Cerebellar cortex (tissue), 1 donor: ENCODE measurements at regions not wholly inside any gene's neighbourhood (a gene's known extent, or its start where the extent isn't known, plus 50 kb on each side); places are given as distances from the start of the nearest gene placed in this dataset.

Experiments
- DNase-seq: peaks from one replicate; pipeline ENCODE4 v3.0.0-alpha.2; 2015; ENCODE audit warnings: low spot score

DNA sequence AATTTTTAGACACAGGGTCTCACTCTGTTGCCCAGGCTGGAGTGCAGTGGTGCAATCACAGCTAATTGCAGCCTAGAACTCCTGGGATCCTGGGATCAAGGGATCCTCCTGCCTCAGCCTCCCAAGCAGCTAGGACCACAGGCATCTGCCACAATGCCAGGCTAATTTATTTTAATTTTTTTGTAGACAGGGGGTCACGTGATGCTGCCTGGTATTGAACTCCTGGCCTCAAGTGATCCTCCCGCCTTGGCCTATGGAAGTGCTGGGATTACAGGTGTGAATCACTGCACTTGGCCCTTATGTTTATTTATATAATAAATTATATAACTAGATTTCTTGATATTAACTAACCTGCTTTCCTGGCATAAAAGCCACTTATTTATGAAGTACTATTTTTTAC, 1081.7 kb upstream of the FANCL start:
- no peak for DNase-seq

DNA sequence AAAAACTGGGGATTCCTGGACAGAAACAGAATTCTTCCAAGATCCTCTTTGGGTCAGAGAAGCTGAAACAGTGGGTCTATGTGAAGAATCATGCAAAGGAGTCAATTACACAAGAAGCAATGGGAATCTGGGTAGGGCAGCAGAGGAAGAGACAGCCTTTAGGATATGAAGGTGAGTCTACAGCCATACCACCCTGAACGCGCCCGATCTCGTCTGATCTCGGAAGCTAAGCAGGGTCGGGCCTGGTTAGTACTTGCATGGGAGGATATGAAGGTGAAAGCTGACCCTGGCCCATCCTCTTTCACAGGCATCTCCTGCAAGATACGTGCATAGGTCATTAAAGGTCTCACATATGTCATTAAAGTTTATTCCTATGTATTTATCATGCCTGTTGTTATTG, 1080.9 kb upstream of the FANCL start:
- no peak for DNase-seq

DNA sequence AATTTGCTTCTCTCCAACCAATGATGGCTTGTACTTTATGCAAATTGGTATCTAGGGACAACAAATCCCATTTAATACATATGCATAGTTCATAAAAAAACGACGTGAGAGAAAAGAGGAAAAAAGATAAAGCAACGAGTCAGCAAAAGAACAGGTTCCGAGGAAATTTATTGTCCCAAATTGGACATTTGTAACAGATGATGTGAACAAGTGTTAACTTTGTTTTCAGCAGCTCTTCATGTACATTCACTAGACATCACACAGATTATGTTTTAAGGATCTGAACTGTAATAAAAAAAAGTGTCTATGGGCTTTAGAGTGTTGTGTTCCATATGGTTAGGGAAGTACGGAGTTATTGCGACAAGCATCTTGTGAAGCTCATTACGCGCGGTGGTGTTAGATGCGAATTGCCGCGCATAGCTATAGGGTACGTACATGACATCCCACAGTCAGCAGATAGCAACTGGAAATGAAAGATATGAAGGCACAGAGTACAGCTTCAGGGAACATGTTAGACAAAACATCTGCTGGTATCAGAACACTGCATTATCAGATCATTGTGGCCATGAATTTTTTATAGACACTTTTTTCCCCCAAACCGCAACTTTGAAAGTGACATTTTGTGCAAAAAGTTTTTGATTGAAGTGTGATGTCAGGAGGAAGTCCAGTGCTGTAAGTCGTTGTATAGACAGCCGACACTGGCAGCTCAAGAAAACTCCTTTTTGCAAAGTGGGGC, 1073.1 kb upstream of the FANCL start:
- DNase-seq: no peak

DNA sequence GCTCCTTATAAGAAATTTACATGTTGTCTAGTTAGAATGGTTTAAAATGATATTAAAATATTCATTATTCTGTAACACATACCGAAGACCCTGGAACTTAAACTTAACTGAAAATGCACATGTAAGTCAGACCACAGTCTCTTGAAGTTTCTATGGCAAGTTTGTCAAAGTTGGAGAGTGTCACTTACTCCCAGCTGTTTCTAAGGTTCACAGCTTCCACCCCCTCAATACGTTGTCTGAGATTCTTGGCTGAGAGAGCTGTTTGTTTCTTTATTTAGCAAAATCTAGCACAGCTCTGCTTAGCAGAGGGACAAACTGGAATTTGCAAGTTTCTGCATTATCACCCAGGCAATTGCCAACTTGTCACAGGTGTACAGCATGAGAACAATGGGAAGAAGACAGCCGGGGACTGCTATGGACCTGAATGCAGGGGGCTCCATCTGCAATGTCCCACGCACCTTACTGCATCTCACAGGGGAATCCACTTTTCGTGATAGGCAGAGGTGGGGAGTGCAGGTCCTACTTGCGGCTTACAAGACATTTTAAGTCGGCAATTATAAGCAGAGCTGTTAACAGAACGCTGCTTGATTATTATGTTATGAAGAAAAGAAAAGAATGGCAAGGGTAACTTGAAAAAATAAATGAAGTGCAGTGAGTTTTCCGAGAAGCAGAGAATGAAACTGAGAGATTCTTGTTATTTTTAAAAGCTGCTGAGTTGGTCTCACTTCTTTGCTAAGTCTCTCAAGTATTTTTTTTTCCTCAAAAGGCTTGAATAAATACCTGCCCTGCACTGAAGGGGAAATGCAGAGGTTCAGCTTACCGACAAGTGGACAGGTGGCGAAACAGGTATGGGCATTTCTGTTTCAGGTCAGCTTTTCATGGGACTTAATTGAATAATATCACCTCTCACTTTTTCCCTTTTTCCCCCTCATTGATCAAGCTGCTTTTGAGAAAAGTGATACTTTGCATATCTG, 1072.1 kb upstream of the FANCL start:
- no peak for DNase-seq

DNA sequence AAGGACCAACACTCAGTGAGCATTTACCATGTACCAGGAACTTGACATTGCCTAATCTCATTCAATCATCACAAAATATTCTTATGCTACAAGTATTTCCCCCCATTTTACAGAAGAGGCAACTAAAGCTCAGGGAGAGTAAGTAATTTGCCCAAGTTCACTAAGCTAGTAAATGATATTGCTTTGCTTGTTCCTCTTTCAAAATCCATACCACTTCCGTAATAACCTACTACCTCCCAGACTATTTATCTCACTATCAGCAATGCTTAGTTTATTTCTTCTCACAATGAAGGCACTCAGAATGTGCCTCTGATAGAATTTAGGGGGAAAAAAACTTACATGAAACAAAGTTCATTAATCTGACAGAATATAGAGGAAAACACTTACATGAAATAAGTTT, 1070.9 kb upstream of the FANCL start:
- DNase-seq: no peak

DNA sequence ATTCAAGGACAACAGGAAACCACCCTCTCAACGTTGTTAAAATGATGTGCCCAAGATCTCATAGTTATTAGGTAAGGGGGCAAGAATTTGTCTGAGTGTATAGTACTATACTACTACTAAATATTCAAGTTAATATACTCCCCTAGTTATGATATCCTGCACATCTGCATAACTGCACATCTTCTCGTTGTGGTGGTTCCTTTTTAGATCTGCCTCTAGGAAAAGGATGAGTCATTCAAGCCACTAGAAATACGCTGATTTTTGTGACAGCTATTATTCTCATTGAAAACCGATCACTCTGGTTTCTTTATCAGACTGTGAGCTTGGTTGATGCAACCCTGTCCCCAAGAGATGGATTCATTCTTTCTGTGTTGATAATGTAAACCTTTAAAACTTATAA, 1067.0 kb upstream of the FANCL start:
- DNase-seq: no peak

DNA sequence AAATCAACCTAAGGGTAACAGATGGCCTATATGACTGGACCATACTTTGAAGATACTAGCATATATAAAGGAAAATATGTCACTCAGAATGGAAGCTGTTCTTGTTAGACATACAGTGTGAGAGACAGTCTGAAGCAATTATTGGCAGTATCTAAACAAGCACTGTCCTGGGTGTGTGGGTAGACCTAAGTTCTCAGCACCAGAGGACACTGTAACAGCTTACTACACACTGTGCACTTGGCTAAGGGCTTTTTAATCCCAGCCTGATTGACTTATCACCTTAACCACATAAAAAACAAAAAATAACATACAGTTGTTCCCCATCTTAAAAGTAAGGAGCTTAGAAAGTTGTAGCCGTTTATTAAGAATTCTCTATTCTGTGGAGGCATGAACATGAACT, 1066.1 kb upstream of the FANCL start:
- DNase-seq: no peak

DNA sequence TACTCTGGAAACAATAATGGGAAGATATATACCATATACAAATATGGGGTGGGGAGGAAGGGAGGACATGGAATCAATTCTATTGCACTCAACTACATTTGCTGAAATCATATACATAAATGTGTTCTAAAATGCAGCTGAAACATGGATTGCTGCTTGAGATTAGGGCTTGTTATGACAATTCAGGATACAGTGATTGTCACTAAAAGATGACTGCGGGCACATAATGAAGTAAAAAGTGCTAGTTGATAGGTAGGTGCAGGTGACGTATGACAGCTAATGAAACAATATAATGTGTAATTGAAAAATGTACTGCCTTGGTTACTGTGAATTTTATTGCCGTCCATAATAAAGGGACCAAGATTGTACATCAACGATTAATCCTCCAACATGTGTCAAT, 1062.1 kb upstream of the FANCL start:
- DNase-seq: no peak

DNA sequence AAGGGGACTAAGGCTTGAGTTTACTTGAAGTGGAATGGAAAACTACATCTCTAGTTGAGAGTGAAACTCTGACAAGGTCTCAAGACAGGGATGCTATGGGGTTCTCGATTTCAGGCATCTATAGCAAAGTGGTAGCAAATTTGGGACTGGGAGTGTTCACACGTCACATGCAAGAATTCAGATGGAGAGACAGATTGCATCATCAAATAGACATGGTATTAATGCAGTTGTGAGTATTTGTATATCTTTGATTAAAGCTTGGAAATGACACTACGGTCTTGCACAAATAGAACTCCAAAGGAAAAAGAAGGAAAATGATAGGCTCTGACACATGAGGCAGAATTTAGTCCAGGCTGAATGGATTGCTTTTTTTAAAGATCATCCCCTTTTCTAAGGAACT, 1061.6 kb upstream of the FANCL start:
- DNase-seq: no peak

DNA sequence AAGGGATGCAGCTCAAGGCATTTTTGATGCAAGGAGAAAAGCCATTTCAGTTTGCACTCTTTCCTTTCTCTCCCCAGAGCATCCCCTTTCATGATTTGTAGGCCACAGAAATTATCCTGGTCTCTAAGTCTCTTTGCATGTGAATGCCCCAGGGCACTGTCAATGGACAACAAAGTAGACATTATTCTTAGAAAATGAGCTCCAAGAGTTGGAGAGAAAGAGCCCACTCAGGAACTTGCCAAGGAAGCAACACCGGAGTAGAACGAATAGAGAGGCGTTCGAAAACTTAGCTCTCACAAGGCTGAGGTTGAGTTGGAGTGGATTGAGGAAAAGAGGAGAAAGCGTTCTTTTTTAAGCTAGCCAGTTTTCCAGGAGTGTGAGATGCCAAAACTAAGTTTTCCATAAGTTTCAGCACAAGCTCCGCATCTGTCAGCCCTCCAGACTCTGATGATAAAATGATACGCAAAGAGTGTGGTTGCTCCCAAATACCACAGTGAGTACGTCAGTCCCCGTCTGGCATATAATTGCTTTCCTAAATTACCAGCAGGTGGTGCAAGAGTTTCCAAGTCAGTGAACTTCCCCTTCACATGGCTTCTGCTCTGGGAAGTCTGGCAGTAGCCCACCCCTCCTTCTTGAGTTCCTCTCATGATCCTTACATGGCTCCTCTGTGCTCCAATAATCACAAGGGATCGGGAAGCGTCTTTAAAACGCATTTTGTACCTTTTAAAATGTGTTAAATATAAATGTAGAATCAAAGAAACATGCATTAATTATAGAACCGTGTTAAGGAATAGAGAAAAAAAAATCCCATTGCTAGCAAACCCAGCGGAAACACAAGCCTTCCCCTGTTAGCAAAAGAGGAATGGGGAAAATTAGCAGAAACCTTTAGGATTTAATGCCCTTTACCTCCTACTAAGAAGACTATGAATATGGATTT, 1060.6 kb upstream of the FANCL start:
- DNase-seq: peak; percentile 35

DNA sequence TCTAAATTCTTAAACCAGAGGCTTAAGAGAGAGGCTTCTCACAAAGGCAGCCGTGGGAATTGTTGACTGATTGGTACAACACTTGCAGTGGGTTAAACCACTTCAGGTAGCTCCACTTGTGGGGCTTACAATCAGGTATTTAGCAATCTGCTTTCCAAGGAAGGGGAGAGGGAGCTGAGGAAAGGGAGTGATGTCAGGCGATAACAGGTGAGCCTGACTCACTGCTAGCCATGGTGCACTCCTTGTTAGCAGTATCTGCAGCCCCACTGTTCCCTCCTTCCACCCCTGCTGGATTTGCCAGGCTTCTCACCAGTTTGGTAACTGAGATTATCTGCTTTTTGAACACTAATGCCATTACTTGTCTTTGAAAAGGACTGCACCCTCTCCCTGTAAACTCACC, 1056.7 kb upstream of the FANCL start:
- DNase-seq: no peak

DNA sequence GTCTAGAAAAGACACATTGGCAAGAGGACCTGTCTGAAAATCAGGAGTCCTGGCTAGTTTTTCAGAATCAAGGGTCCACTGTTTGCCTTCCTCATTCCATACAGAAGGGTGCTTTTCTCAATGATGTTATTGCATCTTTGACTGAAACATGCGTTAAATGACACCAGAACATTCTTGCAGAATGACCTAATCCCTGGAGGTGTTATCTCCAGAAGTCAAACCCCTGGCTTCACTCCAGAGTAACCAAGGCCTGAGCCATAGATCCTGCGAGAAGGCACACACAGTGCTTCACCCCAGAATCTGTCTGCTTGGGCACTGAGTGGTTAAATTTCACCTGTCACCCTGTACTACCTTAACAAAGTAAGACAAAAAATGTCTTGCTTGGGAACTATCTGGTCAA, 1055.2 kb upstream of the FANCL start:
- DNase-seq: no peak

DNA sequence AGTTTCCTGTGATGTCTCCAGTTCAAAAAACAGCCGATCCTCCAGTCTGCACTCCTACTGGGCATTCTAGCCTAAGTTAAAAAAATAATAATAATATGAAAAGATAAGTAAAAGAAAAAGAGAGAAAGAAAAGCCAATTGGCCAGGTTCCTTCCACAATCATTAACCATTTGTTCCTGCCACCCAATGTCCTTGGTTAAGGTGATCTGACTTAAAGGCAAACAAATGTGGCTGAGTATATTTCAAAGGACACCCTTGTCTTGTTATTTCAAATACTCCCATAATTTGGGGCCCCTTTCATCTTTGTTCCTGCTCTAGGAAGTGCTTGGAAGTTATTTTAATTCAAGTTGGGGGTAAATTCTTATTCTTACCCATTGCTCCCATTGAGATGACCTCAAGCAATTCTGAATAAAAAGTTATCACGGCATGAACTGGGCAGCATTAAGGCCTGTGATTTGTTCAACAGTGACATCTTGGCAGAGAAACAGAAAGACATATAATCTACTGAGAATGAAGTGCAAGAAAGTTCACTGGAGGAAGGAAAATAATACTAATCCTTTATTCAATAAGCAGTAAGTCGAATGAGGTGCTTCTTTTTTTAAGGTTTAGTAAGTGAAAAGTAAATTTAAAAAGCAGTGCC, 1054.5 kb upstream of the FANCL start:
- no peak for DNase-seq

DNA sequence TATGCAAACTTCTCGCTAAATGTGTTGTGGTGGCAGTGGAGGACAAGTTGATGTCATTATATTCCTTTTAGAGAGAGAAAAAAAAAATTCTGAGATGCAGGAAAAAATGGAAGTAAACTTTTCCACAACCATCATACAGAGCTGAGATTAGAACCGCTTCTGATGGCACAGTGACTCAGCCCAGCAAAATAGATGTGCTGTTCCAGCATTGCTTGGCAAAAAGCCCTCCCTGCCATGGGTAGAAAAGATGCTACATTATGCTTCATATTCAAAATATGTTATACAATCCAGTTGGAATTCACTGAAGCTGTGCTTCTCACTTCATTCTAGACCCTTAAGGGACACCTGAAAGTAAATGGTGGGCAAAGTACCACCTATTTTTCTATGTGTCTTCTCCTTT, 1047.6 kb upstream of the FANCL start:
- DNase-seq: no peak

DNA sequence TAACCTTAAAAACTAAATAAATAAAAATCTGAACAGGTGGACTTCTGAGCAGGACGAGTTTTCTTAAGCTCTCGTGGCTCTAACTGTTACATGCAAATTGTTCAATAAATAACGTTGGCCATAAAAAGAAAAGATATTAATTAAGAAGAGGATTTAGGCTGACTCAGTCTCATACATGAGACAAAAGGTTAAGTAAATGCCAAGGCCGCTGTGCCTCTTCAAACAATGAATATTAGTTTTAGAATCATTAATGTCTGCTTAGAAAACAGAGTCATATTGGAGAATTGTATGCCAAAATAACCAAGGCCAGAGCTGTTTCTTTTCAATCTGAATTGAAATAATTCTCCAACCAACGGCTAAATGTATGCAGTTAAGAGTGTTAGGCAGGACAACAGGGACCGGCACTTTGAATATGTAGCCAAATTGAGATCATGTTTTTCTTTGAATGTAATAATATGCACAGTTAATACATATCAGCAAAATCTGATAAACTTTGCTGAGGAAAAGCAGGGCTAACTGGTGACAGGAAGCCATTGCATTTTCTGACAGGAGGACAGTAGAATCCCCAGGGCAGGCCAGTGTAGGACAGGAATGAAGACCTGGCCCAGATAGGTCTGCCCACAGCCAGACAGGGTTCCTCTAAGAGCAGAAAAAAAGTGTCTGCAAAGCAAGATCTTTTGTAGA, 1041.4 kb upstream of the FANCL start:
- DNase-seq: no peak

DNA sequence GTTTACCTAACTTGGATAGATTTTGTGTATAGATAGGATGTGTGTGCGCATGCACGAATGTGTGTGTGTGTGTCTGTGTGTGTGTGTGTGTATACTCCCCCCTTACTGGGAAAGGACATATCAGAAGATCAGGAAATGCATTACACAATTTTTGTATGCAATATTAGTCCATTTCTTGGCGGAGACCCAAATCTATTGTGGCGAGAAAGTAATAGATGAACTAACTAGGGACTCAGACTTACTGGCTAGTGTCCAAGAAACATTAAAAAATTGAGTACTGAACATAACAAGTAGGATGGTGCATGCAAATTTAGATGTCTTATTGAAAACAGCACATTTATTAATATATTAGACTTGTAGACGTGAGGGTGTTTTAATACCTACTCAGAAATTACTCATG, 1036.5 kb upstream of the FANCL start:
- DNase-seq: no peak

DNA sequence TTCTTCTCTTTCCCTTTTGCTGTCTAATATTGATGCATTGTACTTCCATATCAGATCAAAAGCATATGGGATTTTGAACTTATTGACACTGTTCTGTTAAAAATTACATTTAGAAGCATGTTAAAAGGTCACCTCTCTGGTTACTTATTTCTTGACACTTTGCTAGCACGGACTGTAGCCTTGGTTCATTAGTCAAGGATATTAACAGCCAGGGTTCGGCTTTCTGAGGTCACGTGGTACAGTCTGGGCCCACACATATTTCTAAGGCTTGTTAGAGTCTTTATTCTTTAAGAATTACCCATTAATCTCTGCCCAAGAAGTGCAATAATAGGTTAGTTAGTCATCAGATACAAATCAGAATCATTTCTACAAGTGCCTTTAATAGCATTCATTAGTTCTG, 1035.8 kb upstream of the FANCL start:
- DNase-seq: no peak

DNA sequence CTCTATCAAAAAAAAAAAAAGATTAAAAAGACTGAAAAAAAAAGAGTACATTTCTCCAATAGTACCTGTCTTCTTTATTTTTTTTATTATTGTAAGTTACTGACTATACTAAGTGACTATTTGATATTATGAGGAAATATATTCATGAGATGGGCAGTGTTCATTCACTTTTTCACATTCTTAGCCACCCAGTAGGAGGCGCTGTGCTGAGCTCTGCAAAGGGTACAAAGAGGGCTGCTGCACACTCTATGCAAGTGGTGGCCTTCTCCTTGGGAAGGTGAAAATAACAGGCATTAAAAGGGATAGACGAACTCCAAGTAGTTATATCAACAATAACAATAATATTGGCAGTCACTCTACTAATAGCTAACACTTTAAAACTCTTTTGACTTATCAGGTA, 1034.9 kb upstream of the FANCL start:
- peak; percentile 1 for DNase-seq

DNA sequence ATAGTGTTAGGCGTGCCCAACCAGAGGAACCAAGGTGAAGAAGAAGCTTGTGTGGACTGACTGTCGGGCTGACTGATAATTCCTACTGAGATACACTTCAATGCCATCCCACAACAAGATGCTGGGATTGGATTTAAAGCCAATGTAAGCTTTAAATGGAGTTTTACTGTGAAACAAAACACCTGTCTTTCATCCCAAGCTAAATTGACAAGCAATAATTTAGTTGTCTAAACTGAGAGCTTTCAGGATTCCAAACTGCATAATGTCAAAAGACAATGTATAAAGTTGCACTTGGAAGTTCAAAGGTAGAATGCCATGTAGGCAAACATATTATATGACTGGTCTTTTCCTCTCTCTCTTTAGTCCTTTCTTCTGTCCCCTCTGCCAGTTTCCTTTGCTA, 1025.3 kb upstream of the FANCL start:
- DNase-seq: no peak

DNA sequence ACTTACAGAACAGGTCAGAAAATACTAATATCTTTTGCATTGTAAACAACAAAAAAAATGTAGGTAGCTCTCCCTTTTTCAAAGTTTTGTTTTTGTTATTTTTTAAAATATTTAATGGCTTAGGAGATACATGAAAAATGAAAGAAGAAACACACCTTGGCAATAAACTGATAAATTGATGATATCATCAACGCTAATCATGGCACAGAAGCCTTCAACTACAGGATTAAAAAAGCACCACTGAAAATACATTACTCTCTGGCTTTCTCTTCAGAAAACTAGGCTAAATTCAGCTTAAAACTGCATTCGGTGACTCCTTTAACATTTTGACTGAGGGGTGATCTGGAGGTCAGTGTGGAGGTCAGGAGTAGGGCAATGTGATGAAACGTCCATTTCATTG, 1018.8 kb upstream of the FANCL start:
- no peak for DNase-seq

DNA sequence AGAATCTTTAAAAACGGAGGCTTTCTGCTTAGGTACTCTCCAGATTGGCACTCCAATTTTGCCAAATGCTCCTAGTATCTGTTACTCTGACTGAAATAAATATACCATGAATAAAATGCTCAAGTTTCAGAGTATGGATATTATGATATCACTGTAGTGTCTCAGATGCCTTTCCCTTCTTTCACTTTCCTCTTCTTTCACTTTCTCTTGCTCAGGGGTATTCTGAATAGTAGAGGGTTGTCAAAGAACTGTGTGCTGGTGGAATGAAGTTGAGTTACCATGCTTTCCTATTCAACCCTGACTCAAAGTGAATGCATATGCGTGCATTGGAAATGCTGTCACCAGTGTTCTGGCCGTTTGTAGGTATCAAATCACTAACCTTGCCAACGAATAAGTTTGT, 1015.2 kb upstream of the FANCL start:
- DNase-seq: no peak
